Adrenal gland (tissue), 5 donors: ENCODE measurements at regions not wholly inside any gene's neighbourhood (a gene's known extent, or its start where the extent isn't known, plus 50 kb on each side); places are given as distances from the start of the nearest gene placed in this dataset.

Experiments used
- CTCF ChIP-seq, 6 experiments: fragments of 450-650 bp in 4 of 6; fragments of 200-600 bp in 2 of 6; sonication (generic) in 1 of 6; IDR thresholded peaks; 1 replicate in 5 of 6; 2 replicates in 1 of 6; pipeline versions ENCODE4 v1.5.1 to v1.8.0; 2016 to 2021; ENCODE audit warnings: antibody characterized with exemption in 6 of 6, mild to moderate bottlenecking in 2 of 6, moderate library complexity in 1 of 6
- POLR2A ChIP-seq, 2 donors: fragments of 450-650 bp; IDR thresholded peaks; one replicate each; pipeline ENCODE4 v1.6.1; 2017; ENCODE audit warnings: antibody characterized with exemption in 2 of 2, mild to moderate bottlenecking in 2 of 2, moderate library complexity in 1 of 2
- donor health status: DM: no; HTN: no; CAD: no.

GRCh38 chr12:92408072-92408900 lies 262.6 kb upstream of the BTG1 start:
- TF ChIP-seq CTCF (IDR thresholded peaks at IDR 0.05), result peak in 5 of 6 experiments; percentile 2 to 56 (median 32)
- no peak for TF ChIP-seq POLR2A (IDR thresholded peaks at IDR 0.05)
